Endothelial cell (in vitro differentiated cells): ENCODE measurements at regions not wholly inside any gene's neighbourhood (a gene's known extent, or its start where the extent isn't known, plus 50 kb on each side); places are given as distances from the start of the nearest gene placed in this dataset.

Experiments
- DNase-seq: peaks from one replicate; pipeline ENCODE4 v3.0.0; 2021; ENCODE audit warnings: low spot score
- H3K27ac Mint-ChIP-seq: one replicate; pipeline ENCODE4 v1.8.0; 2021; ENCODE audit warnings: mixed read lengths, inconsistent platforms; ENCODE audit not compliant: unreplicated experiment
- H3K27me3 Mint-ChIP-seq: one replicate; pipeline ENCODE4 v1.8.0; 2021; ENCODE audit warnings: mild to moderate bottlenecking, moderate library complexity, mixed read lengths, inconsistent platforms; ENCODE audit not compliant: unreplicated experiment
- H3K36me3 Mint-ChIP-seq: one replicate; pipeline ENCODE4 v1.8.0; 2021; ENCODE audit warnings: mild to moderate bottlenecking, low read depth, mixed read lengths, inconsistent platforms; ENCODE audit not compliant: unreplicated experiment
- H3K4me1 Mint-ChIP-seq: one replicate; pipeline ENCODE4 v1.8.0; 2021; ENCODE audit warnings: mild to moderate bottlenecking, mixed read lengths, inconsistent platforms; ENCODE audit not compliant: unreplicated experiment
- H3K4me3 Mint-ChIP-seq: one replicate; pipeline ENCODE4 v1.8.0; 2021; ENCODE audit warnings: mild to moderate bottlenecking, mixed read lengths, inconsistent platforms; ENCODE audit not compliant: unreplicated experiment
- H3K9me3 Mint-ChIP-seq: one replicate; pipeline ENCODE4 v1.8.0; 2021; ENCODE audit warnings: mixed read lengths, inconsistent platforms; ENCODE audit not compliant: unreplicated experiment
- CTCF ChIP-seq: fragments of 200-600 bp; sonication (generic); IDR thresholded peaks from one replicate; pipeline ENCODE4 v1.5.0; 2021; ENCODE audit warnings: antibody characterized with exemption; ENCODE audit not compliant: unreplicated experiment

- Mint-ChIP-seq H3K36me3 (no peaks in the 10 kb centered on the region), H3K4me3 (no peak overlapping the region), H3K9me3 (no peaks in the 10 kb centered on the region), H3K27me3 (no peaks in the 10 kb centered on the region), H3K27ac (no peak overlapping the region), H3K4me1 (no peaks in the 10 kb centered on the region)
- TF ChIP-seq CTCF, result no peak
- DNase-seq, result no peak
These were observed 251.5 kb downstream of the TFAP2A start for GRCh38 chr6:10163203-10163962.

GRCh38 chr6:10156875-10157274 lies 258.0 kb downstream of the TFAP2A start:
- Mint-ChIP-seq H3K27me3 (no peaks in the 10 kb centered on the region), H3K4me1 (peaks cover 3% of the 10 kb centered on the region), H3K9me3 (no peaks in the 10 kb centered on the region), H3K27ac (no peak overlapping the region), H3K36me3 (no peaks in the 10 kb centered on the region), H3K4me3 (no peak overlapping the region)
- no peak for TF ChIP-seq CTCF
- DNase-seq, result no peak

GRCh38 chr6:10154251-10154650 lies 260.6 kb downstream of the TFAP2A start:
- H3K27ac Mint-ChIP-seq, result no peak overlapping the region
- peaks cover 3% of the 10 kb centered on the region for H3K4me1 Mint-ChIP-seq
- H3K36me3 Mint-ChIP-seq, result no peaks in the 10 kb centered on the region
- DNase-seq, result no peak
- TF ChIP-seq CTCF, result no peak
- no peaks in the 10 kb centered on the region for H3K9me3 Mint-ChIP-seq
- no peaks in the 10 kb centered on the region for H3K27me3 Mint-ChIP-seq
- H3K4me3 Mint-ChIP-seq, result no peak overlapping the region

- no peak overlapping the region for H3K27ac Mint-ChIP-seq
- H3K9me3 Mint-ChIP-seq, result no peaks in the 10 kb centered on the region
- no peaks in the 10 kb centered on the region for H3K36me3 Mint-ChIP-seq
- no peak for DNase-seq
- no peak overlapping the region for H3K4me3 Mint-ChIP-seq
- TF ChIP-seq CTCF, result no peak
- H3K27me3 Mint-ChIP-seq, result no peaks in the 10 kb centered on the region
- peaks cover 3% of the 10 kb centered on the region for H3K4me1 Mint-ChIP-seq
These were observed 263.5 kb downstream of the TFAP2A start for GRCh38 chr6:10151144-10151915.

GRCh38 chr6:10149603-10150002 lies 265.3 kb downstream of the TFAP2A start:
- Mint-ChIP-seq H3K4me3 (no peak overlapping the region), H3K27me3 (no peaks in the 10 kb centered on the region), H3K4me1 (peaks cover 3% of the 10 kb centered on the region), H3K27ac (no peak overlapping the region), H3K9me3 (no peaks in the 10 kb centered on the region), H3K36me3 (no peaks in the 10 kb centered on the region)
- no peak for TF ChIP-seq CTCF
- DNase-seq, result no peak
